ENCODE measurements at regions not wholly inside any gene's neighbourhood (a gene's known extent, or its start where the extent isn't known, plus 50 kb on each side); places are given as distances from the start of the nearest gene placed in this dataset.

DNA sequence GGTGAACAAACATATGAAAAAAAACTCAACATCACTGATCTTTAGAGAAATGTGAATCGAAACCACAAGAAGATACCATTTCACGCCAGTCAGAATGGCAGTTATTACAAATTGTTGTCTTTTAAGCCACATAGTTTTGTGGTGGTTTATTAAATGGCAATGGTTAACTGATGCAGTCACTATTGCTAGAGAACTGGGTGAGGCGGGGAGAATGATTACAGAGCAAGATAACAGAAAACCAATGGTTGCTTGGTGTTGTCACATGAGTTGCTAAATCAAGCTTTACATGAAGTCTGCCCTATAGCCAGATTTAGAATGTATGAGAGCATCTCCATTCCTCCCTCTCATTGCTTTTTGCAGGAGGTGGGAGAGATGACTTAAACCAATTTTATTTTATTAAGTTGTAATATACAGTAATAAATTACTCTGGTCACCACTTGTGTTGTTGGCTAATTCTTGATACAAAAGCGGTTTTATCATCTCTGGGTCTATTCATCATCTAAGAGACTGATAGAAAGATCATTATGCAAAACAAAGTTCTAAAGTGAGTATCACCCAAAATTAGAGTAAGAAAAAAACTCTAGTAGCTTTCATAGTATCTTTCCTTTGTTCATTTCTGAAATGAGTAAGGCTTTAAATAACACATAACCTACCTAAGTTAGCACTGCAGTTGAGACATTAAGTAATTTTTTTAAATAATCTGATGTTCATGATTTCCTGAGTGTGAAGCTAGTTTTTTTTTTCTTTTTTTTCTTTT is 859.5 kb downstream of the STIM2 start:
- TF ChIP-seq, protein P1, sequence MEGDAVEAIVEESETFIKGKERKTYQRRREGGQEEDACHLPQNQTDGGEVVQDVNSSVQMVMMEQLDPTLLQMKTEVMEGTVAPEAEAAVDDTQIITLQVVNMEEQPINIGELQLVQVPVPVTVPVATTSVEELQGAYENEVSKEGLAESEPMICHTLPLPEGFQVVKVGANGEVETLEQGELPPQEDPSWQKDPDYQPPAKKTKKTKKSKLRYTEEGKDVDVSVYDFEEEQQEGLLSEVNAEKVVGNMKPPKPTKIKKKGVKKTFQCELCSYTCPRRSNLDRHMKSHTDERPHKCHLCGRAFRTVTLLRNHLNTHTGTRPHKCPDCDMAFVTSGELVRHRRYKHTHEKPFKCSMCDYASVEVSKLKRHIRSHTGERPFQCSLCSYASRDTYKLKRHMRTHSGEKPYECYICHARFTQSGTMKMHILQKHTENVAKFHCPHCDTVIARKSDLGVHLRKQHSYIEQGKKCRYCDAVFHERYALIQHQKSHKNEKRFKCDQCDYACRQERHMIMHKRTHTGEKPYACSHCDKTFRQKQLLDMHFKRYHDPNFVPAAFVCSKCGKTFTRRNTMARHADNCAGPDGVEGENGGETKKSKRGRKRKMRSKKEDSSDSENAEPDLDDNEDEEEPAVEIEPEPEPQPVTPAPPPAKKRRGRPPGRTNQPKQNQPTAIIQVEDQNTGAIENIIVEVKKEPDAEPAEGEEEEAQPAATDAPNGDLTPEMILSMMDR (IDR thresholded peaks at IDR 0.05), result no peak
- TF ChIP-seq POLR2A (IDR thresholded peaks at IDR 0.05), result no peak

Measured in heart left ventricle (tissue), 13 donors.